Stimulated activated CD4-positive, alpha-beta T cell treated with anti-CD3 and anti-CD28 coated beads, TNF-alpha, amount 100 ng/mL, for 48 hours (primary cell): ENCODE measurements at regions not wholly inside any gene's neighbourhood (a gene's known extent, or its start where the extent isn't known, plus 50 kb on each side); places are given as distances from the start of the nearest gene placed in this dataset.

ENCODE experiments used
- DNase-seq, 3 donors: peaks; one replicate each; pipeline ENCODE4 v3.0.0-alpha.2; 2020; ENCODE audit warnings: low read depth in 3 of 3

GRCh38 chr18:70520867-70521266 is 232.0 kb downstream of the SOCS6 start:
- no peak for DNase-seq

GRCh38 chr18:70513502-70514171 is 224.8 kb downstream of the SOCS6 start:
- no peak for DNase-seq

GRCh38 chr18:70507970-70508369 is 219.1 kb downstream of the SOCS6 start:
- DNase-seq, result no peak

GRCh38 chr18:70506511-70506910 is 217.7 kb downstream of the SOCS6 start:
- DNase-seq, result no peak

- DNase-seq, result no peak
Observed at GRCh38 chr18:70503060-70503459, 214.2 kb downstream of the SOCS6 start.

- no peak for DNase-seq
Observed at GRCh38 chr18:70501358-70501757, 212.5 kb downstream of the SOCS6 start.

- no peak for DNase-seq
Observed at GRCh38 chr18:70500748-70501147, 211.9 kb downstream of the SOCS6 start.

GRCh38 chr18:70499218-70499691 is 210.4 kb downstream of the SOCS6 start:
- no peak for DNase-seq

- no peak for DNase-seq
Observed at GRCh38 chr18:70496353-70497294, 207.8 kb downstream of the SOCS6 start.

GRCh38 chr18:70494524-70494923 is 205.7 kb downstream of the SOCS6 start:
- no peak for DNase-seq

- DNase-seq, result no peak
Observed at GRCh38 chr18:70493461-70493860, 204.6 kb downstream of the SOCS6 start.

GRCh38 chr18:70491734-70492348 is 203.0 kb downstream of the SOCS6 start:
- peak; percentile 8 to 43 (median 26) for DNase-seq

GRCh38 chr18:70489986-70490933 is 201.4 kb downstream of the SOCS6 start:
- DNase-seq, result peak in 1 of 3 donors; percentile 8

GRCh38 chr18:70489571-70489970 is 200.7 kb downstream of the SOCS6 start:
- DNase-seq, result no peak

- DNase-seq, result no peak
Observed at GRCh38 chr18:70469916-70470315, 181.1 kb downstream of the SOCS6 start.

- DNase-seq, result no peak
Observed at GRCh38 chr18:70468861-70469547, 180.2 kb downstream of the SOCS6 start.

- DNase-seq, result peak in 2 of 3 donors; percentile 5 to 20
Observed at GRCh38 chr18:70464343-70465114, 175.7 kb downstream of the SOCS6 start.

- no peak for DNase-seq
Observed at GRCh38 chr18:70463085-70463484, 174.2 kb downstream of the SOCS6 start.

- DNase-seq, result no peak
Observed at GRCh38 chr18:70462078-70462439, 173.2 kb downstream of the SOCS6 start.
